ENCODE measurements at regions not wholly inside any gene's neighbourhood (a gene's known extent, or its start where the extent isn't known, plus 50 kb on each side); places are given as distances from the start of the nearest gene placed in this dataset.
A peak's percentile ranks its signal among the peaks of the same experiment; 100 is the strongest.
"Not testable (repeated sequence)": the region's sequence is repeated elsewhere in the genome, so short reads cannot be mapped to it uniquely, and the experiment has no call there.

GRCh38 chr1:221552792-221553191, 189.1 kb downstream of the DUSP10 start:
- DNase-seq: not testable (repeated sequence)

DNA sequence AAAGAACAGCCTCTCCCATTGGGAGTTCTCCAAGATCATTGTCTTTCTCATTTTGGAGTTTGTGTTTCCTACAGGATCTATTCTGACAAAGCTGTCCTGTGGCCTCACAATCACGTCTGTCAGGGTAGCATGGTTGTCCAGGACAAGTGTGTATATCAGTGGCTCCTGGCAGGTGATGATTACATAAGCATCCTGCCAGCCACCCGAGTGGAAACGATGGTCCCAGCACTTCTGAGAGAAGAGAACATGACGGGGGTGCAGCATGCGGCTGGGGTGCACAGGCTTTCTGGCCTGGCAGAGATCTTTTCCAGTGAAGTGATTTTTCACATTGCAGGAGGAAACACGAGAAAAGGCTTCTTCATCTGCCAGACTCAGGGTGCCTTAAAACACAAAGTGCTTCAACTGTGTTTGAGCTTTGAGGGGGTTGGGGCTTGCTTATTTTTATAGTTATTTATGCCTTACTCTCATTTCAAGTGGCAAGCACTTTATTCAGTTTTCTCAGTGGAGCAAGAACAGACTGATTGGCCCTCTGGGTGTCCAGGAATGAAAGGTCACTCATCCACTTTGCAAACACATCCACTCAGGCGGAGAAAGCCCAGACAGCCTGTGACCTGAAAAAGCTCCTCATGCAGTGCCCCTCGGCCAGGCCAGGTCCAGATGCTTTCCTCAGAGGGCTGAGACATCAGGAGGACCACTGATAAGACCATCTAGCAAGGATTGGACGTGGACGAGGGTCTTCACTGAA, 186.0 kb downstream of the DUSP10 start:
- DNase-seq: no peak

GRCh38 chr1:221556435-221556834, 185.5 kb downstream of the DUSP10 start:
- DNase-seq: no peak

DNA sequence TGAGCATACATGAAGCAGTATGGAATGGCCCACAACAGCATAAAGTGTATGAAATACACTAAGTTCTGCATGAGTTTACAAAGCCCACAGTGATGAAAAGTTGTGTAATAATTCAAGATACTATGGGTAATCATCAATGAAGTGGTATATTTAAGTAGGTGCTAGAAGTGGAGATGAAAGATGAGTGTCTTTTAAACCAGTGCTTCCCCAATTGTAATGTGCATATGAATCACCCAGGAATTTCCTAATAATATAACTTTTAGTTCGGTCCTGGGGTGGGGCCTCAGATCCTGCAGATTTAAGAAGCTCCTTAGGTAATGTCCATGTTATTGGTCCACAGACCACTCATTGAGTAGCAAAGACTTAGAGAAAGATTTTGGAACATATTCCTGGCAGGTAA, 184.9 kb downstream of the DUSP10 start:
- DNase-seq: no peak

DNA sequence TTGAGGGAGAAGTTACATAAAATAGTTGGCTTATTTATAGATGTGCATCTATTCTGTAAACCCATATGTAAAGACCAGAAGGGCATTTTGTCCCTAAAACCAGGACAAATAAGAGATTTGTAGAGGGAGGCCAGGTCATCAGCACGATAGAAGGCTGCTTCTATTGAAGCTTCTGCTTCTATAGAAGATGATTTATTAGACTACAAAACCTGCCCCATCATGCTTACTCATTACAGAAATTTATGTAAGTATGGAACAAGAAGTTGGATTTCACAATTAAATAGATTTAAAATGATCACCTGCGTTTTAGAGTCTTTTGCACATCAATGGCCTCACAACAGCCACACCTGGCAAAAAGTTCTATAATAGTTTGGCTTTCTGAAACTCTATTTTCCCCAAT, 183.5 kb downstream of the DUSP10 start:
- DNase-seq: no peak

DNA sequence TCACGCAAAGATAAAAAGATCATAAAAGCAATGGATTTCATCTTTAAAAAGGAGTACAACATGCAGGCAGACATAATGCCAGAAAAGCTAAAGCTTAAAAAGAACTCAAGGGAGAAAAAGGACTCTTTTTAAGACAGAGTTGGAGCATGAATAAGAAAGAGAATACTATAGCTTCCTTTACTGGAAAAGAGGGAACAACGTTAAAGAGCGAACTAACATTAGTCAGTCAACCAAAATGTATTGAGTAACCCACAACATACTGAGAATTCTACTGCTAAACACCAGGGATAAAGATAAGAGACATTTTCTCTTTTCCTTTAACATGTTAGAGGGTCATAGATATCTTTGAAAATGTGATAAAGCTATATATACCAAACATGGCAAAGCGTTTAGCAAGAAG, 182.0 kb downstream of the DUSP10 start:
- DNase-seq: peak; percentile 56

- no peak for DNase-seq
Observed at GRCh38 chr1:221562542-221563475, 179.1 kb downstream of the DUSP10 start.

DNA sequence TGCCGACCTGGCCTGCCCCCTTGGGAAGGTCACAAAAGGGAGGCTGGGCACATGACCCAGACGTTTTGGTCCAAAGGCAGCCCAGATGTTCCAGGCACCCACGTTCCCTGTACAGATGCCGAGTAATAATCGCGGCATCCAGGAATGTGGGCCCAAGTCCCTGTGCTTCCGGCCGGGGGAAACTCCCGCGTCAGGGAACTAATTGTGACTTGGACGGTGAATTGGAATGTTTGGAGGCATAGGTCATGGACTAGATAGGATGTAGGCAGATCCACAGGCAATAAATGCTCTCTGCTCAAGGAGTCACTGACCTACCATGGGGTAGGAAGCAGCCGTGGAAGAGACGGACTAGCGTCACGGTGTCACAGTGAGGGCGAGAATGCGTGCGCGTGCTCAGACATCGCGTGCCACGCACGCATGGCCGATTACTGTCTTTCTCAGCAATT, 178.4 kb downstream of the DUSP10 start:
- DNase-seq: no peak

GRCh38 chr1:221564891-221565290, 177.0 kb downstream of the DUSP10 start:
- no peak for DNase-seq

DNA sequence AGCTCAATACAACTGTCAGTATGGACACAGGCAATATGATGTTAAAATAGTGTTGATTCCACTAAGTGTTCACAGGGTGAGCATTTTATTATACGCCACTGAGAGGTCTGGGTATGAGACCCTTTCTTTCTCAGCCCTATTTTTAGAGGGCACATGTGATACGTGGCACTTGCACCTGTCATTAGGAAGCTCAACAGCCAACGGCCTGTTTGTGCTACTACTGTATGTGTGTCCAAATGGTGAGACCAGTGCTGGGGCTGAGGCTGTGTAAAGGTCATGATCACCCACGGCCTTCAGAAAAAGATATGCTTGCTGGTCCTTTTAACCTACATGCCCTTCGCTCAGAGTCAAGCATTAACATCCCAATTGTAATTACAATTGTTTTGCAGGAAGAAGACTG, 176.2 kb downstream of the DUSP10 start:
- DNase-seq: no peak

GRCh38 chr1:221567859-221568507, 173.9 kb downstream of the DUSP10 start:
- no peak for DNase-seq

DNA sequence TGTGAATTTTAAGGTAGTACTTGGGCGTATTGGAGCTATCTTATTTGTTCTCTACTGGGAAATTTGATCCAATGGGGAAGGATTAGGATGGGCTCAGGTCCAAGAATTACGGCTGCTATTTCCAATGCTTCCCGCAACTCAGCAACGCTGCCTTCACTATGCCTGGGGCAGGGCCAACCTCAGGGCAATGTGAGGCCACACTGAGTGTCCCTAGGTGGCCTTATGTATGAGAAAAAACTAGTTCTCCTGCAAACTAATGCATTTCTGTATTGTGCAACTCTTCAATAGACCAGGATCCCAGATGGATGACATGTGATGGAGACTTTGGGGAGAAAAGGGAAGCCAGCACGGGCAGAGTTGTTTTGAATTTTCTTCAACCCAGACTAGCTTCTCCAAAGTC, 168.1 kb downstream of the DUSP10 start:
- peak; percentile 20 for DNase-seq

DNA sequence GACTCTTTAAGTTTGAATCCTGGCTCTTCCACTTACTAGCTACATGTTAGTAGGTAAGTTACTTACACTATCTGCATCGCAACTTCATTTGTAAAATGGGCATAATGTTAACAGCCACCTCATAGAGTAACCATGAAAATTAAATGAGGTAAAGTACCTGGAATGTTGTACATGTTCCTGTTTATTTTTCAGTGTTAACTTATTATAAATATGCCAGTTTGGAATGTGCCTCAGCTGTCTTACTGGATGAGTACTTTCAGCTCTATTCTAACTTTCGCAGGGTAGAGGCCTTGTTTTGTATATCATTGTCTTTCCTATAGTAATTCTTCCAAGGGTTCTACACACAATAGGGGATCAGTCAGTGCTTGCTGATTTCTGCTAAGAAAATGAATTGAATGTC, 167.4 kb downstream of the DUSP10 start:
- no peak for DNase-seq

DNA sequence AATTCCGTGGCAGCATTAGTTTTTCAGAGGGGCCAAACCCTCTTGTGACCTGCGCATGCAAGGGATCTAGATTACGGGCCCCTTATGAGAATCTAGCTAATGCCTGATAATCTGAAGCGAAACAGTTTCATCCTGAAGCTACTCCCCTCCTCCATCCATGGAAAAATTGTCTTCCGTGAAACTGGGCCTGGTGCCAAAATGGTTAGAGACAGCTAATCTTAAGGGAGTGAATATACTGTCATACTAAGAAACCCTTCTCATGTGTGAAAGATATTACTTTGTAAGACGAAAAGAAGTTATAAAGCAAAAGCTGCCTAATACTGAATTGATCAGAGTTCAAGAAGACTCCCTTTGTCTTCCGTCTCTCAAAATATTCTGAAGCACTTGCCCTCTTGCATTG, 166.3 kb downstream of the DUSP10 start:
- no peak for DNase-seq

DNA sequence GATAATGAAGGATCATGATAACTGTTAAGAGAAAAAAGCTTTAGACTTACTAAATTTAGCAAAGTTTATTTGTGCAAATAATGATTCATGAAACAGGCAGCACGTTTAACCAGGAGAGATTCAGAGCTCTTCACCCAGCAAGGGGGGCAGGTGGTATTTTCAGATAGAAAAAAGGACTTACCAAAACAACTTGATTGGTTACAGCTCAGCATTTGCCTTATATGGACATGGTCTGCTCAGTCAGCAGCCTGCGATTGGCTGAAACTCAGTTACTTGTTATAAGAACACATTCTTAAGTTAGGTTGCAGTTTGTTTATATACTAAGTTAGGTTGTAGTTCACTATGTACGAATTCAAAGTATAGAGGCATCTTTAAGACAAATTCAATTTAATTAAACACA, 165.6 kb downstream of the DUSP10 start:
- no peak for DNase-seq

DNA sequence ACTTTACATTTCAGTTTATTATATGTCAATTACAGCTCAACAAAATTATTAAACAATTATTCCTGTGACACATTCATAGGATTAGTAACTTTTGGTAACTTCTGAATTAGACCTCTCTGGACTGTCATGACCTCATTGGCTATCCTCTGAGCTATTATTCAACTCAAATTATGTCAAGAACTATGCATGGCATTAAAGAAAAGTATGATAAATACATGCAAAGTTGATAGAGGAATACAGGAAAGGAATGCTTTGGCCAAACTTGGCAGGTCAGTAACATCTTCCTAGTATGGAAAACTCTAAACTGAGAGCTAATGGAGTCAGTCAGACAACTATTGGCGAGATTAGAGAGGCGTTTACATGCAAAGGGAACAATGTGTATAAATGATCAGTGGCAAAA, 158.4 kb downstream of the DUSP10 start:
- DNase-seq: no peak

GRCh38 chr1:221587013-221587412, 154.9 kb downstream of the DUSP10 start:
- DNase-seq: not testable (repeated sequence)

DNA sequence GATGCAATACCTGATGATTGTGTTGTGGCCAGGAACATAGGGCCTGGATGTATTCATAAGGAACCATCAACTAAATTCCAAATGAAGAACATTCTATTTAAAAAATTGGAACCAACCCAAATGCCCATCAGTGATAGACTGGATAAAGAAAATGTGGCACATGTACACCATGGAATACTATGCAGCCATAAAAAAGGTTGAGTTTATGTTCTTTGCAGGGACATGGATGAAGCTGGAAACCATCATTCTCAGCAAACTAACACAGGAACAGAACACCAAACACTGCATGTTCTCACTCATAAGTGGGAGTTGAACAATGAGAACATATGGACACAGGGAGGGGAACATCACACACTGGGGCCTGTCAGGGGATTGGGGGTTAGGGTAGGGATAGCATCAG, 150.6 kb downstream of the DUSP10 start:
- not testable (repeated sequence) for DNase-seq

GRCh38 chr1:221594576-221594975, 147.3 kb downstream of the DUSP10 start:
- DNase-seq: no peak

- DNase-seq: no peak
Observed at GRCh38 chr1:221598122-221598521, 143.8 kb downstream of the DUSP10 start.

DNA sequence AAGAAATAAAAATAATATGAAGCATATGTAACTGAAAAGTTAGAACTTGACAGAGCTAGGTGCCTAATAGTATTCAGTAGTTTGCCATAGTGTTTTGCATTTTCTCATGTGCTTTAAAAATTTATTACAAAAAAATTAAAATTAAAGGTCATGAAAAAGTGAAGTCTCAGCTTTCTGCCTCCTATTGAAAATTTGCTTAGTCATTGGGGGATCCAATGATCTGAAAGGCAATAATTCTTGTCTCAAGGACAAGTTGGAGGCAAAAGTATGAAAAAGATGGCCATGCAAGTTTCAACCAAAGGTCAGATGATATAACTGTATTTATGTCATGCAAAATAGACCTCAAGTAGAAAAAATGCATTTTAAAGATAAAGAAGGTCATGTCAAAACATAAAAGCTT, 140.7 kb downstream of the DUSP10 start:
- DNase-seq: no peak

GRCh38 chr1:221602830-221603229, 139.1 kb downstream of the DUSP10 start:
- DNase-seq: peak; percentile 2

- peak; percentile 25 for DNase-seq
Observed at GRCh38 chr1:221604390-221604789, 137.5 kb downstream of the DUSP10 start.

DNA sequence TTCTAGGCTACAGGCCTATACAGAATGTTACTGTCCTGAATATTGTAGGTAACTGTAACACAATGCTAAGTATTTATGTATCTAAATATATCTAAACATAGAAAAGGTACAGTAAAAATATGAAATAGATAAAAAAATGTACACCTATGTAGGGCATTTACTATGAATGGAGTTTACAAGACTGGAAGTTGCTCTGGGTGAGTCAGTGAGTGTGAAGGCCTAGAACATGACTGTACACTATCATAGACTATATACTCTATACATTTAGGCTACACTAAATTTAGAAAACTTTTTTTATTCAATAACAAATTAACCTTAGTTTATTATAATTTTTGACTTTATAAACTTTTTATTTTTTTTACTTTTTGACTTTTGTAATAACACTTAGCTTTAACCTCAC, 136.9 kb downstream of the DUSP10 start:
- DNase-seq: no peak
